ENCODE measurements at regions not wholly inside any gene's neighbourhood (a gene's known extent, or its start where the extent isn't known, plus 50 kb on each side); places are given as distances from the start of the nearest gene placed in this dataset.

GRCh38 chr1:38735651-38736161 is 123.9 kb downstream of the RRAGC start:
- ATAC-seq: no peak
- TF ChIP-seq TSHZ2 (CRISPR knock-in tag; IDR thresholded peaks at IDR 0.05) (no peak), CSDC2 (CRISPR knock-in tag; IDR thresholded peaks at IDR 0.05) (no peak), CSRNP3 (CRISPR knock-in tag; IDR thresholded peaks at IDR 0.05) (no peak), ESRRG (CRISPR knock-in tag; IDR thresholded peaks at IDR 0.05) (no peak), PATZ1 (CRISPR knock-in tag; IDR thresholded peaks at IDR 0.05; ENCODE audit: borderline replicate concordance) (no peak), OSR1 (CRISPR knock-in tag; IDR thresholded peaks at IDR 0.05) (no peak), BACH2 (CRISPR knock-in tag; IDR thresholded peaks at IDR 0.05; ENCODE audit: borderline replicate concordance) (no peak), SNAI2 (CRISPR knock-in tag; IDR thresholded peaks at IDR 0.05) (no peak), ZFP3 (CRISPR knock-in tag; IDR thresholded peaks at IDR 0.05) (no peak), POU6F1 (CRISPR knock-in tag; IDR thresholded peaks at IDR 0.05; ENCODE audit: borderline replicate concordance, low read depth) (no peak)

- no peak for ATAC-seq
- TF ChIP-seq ZC3H10 (CRISPR knock-in tag; IDR thresholded peaks at IDR 0.05): no peak
- no peak for TF ChIP-seq TCF4 (CRISPR knock-in tag; IDR thresholded peaks at IDR 0.05; ENCODE audit: borderline replicate concordance)
- TF ChIP-seq CSRNP3 (CRISPR knock-in tag; IDR thresholded peaks at IDR 0.05): no peak
- no peak for TF ChIP-seq ZFP30 (CRISPR knock-in tag; IDR thresholded peaks at IDR 0.05)
- TF ChIP-seq TOX (CRISPR knock-in tag; IDR thresholded peaks at IDR 0.05; ENCODE audit: borderline replicate concordance): no peak
These were observed 125.8 kb downstream of the RRAGC start for GRCh38 chr1:38733761-38734160.

- ATAC-seq: no peak
- no peak for TF ChIP-seq CREB5 (CRISPR knock-in tag; IDR thresholded peaks at IDR 0.05; ENCODE audit: low read depth)
- no peak for TF ChIP-seq GLIS3 (CRISPR knock-in tag; IDR thresholded peaks at IDR 0.05)
- TF ChIP-seq PPARA (CRISPR knock-in tag; IDR thresholded peaks at IDR 0.05; ENCODE audit: borderline replicate concordance): no peak
- TF ChIP-seq BACH2 (CRISPR knock-in tag; IDR thresholded peaks at IDR 0.05; ENCODE audit: borderline replicate concordance): no peak
- TF ChIP-seq ZNF70 (CRISPR knock-in tag; IDR thresholded peaks at IDR 0.05): no peak
- TF ChIP-seq ZFP30 (CRISPR knock-in tag; IDR thresholded peaks at IDR 0.05): no peak
- no peak for TF ChIP-seq ZNF565 (CRISPR knock-in tag; conservative IDR thresholded peaks at IDR 0.05; ENCODE audit: low read depth)
- no peak for TF ChIP-seq CSRNP3 (CRISPR knock-in tag; IDR thresholded peaks at IDR 0.05)
- no peak for TF ChIP-seq TCF4 (CRISPR knock-in tag; IDR thresholded peaks at IDR 0.05; ENCODE audit: borderline replicate concordance)
- no peak for TF ChIP-seq SNAI2 (CRISPR knock-in tag; IDR thresholded peaks at IDR 0.05)
- no peak for TF ChIP-seq ESRRG (CRISPR knock-in tag; IDR thresholded peaks at IDR 0.05)
- TF ChIP-seq OSR1 (CRISPR knock-in tag; IDR thresholded peaks at IDR 0.05): no peak
- TF ChIP-seq PATZ1 (CRISPR knock-in tag; IDR thresholded peaks at IDR 0.05; ENCODE audit: borderline replicate concordance): no peak
- TF ChIP-seq ZFP3 (CRISPR knock-in tag; IDR thresholded peaks at IDR 0.05): no peak
These were observed 128.8 kb downstream of the RRAGC start for GRCh38 chr1:38730511-38731397.

All from SK-N-SH treated with all-trans-retinoic acid at 6 μM for 48 hours (cell line).